Endothelial cell of hepatic sinusoid (primary cell): ENCODE measurements at regions not wholly inside any gene's neighbourhood (a gene's known extent, or its start where the extent isn't known, plus 50 kb on each side); places are given as distances from the start of the nearest gene placed in this dataset.

Experiments used
- in situ Hi-C: cut with HindIII; loops from 2 replicates; pipeline ENCODE4 v1.10.0; 2017; ENCODE audit warnings: low sequenced_read_pairs

DNA sequence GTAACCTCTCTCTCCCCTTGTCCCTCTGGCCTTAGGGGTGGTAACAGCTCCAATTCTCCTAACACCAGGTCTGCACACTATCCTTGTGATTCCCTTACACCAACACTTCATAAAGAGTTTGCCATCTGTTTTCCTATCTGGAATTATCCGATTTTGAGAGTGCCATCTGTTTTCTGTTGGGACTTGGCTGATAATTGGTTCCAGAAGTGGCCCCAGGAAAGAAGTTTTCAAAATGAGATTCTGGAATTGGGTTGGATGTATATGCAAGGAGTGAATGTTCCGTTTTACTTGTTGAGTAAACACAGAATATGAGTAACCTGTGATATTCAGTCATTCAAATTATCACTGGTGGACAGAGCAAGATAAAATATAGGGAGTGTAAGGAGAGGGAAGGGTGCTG lies 134.1 kb upstream of the HS3ST3A1 start:
- in situ Hi-C loops, result no loop called here

DNA sequence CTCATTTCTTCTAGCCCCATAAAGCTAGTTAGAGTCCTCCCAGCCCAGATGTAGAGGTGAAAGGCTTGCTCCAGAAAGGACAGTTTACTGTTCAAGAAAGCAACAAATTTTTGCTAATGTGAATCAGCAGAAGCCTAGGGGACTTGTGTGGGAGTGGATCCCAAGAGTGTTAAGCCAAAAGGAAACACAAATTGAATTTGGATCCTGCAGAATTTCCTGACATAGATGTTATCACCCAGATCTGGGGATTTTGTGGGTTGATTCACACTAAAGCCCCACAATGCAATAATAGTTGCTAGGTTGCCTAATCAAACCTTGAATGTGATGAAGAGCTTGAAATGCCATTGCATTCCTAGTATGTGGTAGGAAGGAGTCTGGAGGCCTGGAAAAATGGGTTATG lies 135.2 kb upstream of the HS3ST3A1 start:
- in situ Hi-C loops, result no loop called here

DNA sequence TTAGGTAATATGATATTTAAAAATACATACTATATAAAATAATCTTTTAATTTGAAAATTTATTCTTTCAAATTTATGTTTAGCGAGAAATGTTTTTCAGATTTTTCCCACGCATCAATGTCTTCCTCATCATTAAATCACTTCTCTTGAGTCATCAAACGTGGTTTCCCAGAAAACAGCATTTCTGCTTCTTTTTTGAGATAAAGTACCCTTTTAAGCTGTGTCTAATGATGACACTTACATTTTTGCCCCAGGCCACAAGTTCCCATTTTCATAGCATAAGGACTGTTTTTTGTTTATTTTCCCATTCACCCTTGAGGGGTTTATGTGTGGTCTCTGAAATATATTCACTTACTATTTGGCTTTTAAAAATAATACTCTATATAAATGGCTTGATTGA lies 139.0 kb upstream of the HS3ST3A1 start:
- in situ Hi-C loops, result loop anchor here (5.0 kb wide), 1 partner anchor 53 kb away; no protein-coding TSS in a partner anchor

DNA sequence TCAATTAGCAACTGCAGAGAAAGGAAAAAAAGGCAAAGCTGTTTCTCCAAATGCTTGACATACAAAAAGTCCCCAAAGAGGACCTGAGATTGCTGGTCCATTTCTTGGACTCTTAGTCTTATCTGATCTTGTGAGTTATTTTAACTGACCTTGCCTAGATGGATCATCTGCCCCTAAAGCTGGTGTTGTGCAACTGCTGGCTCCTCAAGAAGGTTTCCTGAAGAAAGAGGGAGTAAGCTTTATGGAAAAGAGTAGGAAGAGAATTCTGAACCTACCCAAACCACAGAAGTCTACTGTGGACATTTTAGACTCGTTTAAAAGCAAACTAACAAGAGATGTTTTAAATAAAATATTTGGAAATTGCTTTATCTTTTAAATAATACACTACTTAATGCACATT lies 140.0 kb upstream of the HS3ST3A1 start:
- in situ Hi-C loops, result loop anchor here (5.0 kb wide), 1 partner anchor 54 kb away; no protein-coding TSS in a partner anchor

DNA sequence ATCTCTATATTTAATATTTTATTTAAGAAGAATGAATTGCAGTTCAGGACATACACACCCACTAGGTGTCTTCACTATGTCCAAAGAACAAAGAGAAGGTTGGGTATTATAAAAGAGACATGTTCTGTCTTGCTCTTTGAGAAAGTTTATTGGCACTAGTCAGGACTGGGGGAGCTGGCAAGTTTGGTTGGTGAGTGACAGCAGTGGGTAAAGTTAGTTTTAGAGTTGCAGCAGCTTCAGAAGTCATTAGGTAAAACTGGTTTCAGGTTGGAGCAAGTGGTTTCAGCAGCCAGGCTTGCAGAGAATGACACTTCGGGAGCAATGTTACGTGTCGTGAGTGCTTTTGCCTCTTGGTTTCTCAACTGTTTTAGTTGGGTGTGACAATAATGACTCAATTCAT lies 142.2 kb upstream of the HS3ST3A1 start:
- in situ Hi-C loops, result loop anchor here (5.0 kb wide), 1 partner anchor 57 kb away; no protein-coding TSS in a partner anchor

DNA sequence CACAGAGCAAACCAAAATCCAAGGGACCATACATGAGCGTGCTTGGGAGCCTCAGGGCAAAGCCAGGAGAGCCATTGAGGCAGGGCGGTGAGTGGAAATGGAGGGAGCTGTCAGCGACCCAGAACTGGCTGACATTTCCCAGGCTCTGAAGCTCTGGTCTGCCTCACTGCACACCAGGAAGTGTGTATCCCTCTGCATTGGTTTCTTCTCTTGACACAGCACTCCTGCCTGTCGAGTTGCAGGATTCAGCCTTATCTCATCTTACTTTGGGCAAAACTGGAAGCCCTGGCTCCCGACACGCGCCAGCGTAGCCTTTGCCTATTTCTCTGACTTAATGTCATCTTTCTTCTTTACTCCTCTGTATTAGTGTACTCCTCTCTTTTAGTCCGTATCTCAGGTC lies 144.7 kb upstream of the HS3ST3A1 start:
- in situ Hi-C loops, result no loop called here

DNA sequence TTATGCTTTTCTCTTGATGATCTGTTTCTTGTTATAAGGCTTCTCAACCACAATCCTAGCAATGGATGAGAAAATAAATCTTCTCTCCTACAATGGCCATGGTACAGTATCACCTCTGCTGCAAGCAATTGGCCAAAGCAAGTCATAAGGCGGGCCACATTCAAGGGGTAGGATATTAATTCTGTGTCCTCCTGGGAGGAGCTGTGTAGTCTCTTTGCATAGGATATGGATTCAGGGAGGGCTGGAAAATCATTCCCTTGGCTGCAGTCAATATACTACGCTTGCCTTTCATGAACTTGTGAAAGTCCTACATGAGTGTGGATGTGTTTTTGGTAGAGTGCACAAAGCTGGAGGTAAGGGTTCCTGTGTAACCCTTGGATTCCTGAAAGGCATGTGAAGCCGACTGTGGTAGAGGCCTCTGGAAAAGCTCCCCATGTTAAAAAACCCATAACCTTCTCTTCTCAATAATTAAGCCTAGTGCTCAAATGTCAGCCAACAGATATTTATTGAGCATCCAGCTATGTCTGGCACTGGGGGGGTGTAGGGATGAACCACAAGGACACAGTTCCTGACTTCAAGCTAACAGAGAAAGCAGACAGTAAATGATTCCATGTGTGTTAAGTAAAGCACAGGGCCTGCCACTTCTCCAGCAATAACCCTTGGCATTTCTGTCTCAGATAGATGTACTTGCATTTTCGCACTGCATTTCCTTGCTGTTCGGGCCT lies 147.6 kb upstream of the HS3ST3A1 start:
- in situ Hi-C loops, result no loop called here

DNA sequence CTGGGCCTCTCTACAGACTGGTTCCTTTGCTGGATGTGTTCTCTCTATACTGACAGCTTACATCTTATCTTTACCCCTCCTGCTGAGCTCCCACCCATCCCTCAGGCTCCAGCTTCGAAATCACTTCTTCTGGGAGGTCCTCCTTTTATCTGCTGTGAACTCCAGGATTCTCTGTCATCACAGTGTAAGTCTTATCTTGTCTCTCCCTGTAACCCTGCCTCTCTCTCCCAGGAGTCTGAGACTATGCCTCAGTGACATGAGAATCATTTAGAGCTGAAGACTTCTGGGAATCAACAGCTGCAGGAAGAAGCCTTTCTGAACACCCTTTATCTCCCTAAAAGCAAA lies 148.1 kb upstream of the HS3ST3A1 start:
- in situ Hi-C loops, result no loop called here

DNA sequence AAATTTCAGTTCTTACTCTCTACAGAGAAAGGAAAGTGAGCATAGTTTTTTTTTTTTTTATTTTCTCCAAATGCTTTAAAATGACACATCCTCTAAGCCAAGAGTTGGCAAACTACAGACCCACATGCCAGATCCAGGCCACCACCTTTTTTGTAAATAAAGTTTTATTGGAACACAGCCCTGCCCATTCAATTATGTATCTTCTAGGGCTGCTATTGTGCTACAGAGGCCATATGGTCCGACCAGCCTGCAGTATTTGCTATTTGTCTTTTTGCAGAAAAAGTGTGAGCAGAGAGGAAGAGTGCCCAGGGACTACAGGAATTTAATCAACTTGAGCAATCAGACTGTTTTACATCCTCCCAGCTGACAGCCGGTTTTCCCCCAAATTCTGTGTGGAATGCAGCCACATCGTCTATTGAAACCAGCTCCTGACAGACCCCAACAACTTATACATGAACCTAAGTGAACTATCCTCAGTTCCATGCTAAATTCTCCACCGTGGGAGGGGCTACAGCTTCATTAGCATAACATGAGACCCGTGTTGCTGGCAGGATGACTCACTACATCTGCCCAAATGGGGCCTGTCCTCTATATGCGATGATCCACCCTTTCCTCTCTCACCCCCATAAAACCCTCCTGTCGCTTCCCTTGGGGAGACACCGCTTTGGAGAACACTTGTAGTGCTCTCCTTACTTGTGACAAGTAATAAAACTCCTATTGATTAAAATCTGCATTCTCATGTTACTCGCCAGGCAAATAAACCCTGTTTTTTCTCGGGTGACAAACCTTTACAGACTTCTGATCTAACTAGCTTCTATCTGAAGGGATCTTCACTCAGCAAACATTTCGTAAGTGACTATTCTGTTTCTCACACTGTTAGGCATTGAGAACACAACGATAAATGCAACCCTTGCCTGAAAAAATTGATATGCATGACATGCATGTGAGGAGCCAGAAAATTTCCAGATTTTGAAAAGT lies 149.4 kb upstream of the HS3ST3A1 start:
- in situ Hi-C loops, result no loop called here

DNA sequence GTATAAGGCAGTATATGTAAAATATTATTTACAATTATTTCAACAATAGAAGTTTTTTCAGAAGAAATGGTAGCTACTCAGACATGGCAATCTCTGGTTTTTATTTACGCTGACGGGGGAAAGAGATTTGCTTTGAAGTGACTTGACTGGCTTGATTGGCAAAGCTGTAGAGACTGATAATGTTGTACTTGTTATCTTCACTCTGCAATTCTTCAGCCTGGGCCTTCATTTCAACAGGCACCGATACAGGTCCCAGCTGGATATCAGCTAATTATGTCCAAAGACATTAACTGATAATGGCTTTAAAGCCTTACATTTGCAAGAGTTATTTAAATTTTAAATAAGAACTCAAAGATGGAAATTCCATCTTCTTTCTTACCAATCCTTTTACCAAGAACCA lies 151.4 kb upstream of the HS3ST3A1 start:
- in situ Hi-C loops, result no loop called here

DNA sequence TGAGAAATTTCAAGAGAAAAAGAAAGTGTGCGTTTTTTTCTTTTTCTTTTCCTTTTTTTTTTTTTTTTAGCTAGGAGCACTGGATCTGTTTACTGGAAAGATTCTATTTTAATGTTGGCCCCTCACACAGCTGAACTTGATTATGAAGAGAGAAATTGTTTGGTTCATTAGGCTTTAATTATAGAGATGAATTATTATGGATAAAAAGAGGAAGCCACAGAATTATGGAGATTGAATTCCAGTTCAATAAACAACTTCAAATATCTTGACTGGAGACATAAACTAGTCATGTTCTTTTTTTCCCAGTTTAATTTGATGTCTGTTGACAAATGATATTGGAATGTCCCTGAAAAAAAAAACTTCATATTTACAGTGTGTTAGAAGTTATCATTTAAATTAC lies 152.0 kb upstream of the HS3ST3A1 start:
- in situ Hi-C loops, result no loop called here

DNA sequence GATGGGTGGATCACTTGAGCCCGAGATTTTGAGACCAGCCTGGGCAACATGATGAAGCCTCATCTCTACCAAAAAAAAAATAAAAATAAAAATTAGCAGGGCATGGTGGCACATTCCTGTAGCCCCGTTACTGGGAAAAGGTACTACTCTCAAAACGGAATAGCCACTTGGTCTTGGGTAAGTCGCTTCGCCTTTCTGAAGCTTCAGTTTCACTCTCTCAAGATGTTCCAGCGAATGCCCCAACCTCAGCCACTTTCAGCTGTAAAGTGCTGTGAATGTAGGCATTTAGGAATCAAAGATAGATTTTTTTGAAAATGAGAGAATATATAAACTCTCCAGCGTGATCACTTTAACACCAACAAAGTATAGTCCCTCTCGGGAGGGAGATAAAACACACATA lies 154.1 kb upstream of the HS3ST3A1 start:
- in situ Hi-C loops, result no loop called here

DNA sequence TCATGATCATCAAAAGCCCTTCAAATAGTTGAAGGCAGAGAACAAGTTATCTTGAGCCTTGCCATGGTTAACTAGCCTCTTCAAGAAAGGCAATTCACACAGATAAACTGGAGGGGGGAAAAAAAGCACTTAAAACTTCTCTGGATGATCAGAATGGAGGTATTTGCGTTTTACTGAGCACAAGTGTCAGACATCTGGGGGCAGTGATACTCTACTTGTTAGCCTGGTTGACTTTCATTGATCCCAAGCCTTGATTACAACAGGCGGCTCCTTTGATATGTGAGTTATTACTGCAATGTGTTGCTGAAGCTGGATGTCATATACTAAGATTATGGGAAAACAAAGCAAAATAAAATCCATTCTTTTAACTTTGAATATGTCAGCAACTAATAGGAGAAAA lies 155.0 kb upstream of the HS3ST3A1 start:
- in situ Hi-C loops, result no loop called here

DNA sequence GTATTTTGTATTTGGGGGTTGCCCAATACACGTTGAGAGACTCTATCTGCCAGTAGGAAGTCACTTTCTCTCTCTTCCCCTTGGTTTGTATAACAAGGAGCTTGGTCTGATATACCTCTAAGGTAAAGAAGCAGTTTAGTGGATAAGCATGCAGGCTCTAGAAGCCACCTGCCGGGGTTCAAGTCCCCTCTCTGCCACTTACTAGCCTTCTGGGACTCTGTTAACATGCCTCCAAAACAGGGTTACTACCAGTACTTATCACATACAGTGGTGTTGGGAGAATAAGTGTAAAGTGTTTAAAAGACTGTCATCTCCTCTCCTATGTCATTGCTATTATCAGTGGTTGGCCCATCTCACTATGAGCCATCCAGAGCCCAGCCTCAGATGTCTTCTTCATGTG lies 156.1 kb upstream of the HS3ST3A1 start:
- in situ Hi-C loops, result no loop called here

DNA sequence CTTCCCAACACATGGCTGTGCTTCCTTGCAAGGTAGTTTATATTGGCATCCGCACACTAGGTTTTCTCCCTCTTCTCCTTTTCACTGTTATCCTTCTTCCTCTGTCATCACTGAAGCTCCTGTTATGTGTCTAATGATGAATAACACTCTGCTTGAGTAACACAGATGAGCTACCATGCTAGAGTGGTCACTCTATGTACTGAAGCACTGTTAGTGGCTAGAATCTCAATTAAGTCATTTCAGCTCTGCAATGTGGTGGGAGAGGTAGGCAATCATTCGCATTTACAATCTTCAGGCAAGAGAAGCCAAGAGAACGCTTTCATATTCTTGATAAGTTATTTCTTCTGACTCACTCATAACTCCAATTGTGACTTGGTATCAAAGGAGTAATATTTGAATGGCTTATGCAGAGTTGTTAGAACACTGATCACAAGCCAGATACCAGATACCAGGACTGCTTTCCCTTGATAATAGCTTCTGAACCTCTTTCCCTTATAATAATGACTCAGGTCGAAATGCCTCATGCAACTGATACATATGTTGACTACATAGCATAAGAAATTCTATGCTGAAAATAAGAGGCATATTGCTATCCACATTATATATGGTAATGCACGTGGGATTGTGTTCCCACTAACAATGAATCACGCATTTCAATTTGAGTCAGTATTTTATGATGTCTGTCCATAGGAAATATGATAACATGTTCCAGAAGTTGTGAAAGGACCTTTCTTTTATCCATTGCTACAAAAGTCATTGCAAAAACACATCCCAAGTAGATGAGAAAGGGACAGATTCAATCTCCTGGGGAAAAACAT lies 158.0 kb upstream of the HS3ST3A1 start:
- in situ Hi-C loops, result no loop called here

DNA sequence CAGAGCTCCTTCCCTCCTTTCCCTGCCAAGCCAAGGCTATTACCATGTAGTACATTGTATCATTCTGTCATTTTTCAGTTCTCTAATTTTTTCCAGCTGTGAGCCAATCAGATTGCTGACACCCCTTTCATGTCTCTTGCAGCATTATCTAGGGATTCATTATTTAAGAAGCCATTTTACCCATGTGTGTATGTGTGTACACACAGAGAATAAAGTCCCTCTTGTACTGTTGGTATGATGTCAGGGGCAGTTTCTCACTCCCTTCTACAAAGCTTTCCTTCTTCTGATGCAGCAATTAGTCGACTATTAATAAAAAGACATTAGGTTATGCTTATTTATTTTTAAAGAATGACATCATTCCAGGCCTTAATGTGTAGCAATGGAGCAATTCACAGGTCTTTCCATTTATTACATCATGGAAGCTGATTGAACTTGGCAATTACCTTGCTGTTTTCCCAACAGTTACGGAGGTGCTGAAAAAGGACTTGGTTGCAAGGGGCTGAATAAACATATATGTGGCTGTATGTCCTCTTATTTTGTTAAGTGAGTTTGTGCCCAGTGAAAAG lies 159.4 kb upstream of the HS3ST3A1 start:
- in situ Hi-C loops, result no loop called here

DNA sequence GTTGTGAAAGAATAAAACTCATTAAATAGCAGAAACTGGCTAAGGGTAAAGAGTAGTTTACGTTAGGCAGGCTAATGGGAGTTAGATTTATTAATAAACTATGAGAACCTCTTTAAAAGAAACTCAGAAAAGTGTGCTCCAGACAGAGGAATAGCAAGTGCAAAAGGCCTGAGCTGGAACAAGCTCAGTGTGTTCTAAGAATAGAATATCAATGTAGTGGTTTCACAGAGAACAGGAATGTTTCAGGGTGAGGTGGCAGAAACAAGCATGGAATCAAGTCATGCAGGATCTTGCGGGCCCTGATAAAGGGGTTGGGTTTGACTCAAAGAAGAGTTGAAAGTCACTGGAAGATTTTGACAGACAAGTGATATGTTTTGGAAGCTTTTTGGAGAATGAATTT lies 164.0 kb upstream of the HS3ST3A1 start:
- in situ Hi-C loops, result no loop called here

DNA sequence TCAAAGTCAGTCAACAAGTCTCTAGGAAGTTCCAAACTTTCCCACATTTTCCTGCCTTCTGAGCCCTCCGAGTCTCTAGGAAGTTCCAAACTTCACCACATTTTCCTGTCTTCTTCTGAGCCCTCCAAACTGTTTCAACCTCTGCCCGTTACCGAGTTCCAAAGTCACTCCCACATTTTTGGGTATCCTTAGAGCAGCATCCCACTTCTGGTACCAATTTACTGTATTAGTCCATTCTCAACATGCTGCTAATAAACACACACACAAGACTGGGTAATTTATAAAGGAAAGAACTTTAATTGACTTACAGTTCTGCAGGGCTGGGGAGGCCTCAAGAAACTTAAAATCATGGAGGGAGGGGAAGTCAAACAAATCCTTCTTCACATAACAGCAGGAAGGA lies 169.0 kb upstream of the HS3ST3A1 start:
- in situ Hi-C loops, result no loop called here

DNA sequence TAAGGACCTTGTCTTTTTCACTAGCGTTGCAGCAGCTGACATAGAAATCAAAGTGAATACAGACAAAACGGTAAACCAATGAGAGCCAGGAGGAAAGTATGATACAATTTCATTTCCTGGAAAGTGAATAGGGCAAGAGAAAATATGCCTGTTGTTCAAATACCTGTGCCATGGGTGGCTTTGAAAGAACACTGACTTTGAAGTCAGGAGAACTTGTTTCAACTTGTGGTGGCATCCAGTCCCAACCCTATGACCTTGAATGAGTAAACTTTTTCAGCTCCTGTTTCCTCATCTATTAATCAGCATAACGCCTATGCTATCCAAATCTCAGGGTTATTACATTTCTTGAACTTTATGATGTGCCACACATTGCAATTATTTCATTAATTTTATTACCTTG lies 173.7 kb upstream of the HS3ST3A1 start:
- in situ Hi-C loops, result no loop called here

DNA sequence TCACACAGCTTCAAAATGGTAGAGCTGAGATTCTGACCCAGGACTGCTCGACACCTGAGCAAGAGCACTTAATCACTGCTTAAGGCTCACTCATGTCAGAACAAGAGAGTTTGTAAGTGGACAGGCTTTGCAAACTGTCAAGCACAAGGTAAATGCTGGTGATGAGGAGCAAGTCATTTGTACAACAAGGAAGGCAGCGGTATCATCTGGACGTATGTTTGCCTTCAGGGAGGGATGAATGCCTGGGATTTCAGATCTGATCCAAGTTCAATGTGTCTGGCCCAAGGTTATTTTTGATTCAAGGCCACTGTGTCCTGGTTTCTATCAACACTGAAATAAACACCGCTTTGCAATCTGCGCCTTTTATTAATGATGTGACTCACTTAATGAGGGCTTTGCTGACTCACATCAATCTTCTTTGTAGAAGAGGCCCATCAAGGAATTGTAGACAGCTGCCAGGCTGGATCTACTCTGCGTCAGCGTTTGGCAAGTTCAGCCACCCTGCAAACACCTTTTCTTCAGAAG lies 174.4 kb upstream of the HS3ST3A1 start:
- in situ Hi-C loops, result no loop called here

DNA sequence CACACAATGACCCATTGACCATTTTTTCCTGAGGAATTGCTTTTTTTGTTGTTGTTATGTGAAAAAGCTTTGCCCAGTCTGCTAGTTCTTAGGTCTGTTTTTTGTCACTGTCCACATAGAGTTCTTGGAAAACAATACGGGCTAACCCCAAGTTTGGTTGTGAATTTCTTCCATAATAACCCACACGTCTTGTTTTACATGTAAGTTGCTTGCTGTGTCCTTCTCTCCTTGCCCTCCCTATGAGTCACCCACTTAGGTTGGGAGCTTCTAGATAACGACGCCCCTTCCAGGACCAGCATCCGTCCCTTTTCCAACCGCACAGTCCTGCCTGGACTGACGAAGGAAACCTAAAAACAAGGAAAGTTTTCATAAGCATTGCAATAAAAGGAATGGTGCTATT lies 175.3 kb upstream of the HS3ST3A1 start:
- in situ Hi-C loops, result no loop called here
